HPDE6-E6E7 (cell line): ENCODE measurements at regions not wholly inside any gene's neighbourhood (a gene's known extent, or its start where the extent isn't known, plus 50 kb on each side); places are given as distances from the start of the nearest gene placed in this dataset.

Source experiments
- DNase-seq: peaks from one replicate; pipeline ENCODE4 v3.0.0; 2011; ENCODE audit warnings: missing footprints; ENCODE audit errors: extremely low spot score

- no peak for DNase-seq
Observed at GRCh38 chr1:224486801-224487583, 52.4 kb upstream of the WDR26 start.

GRCh38 chr1:224488806-224489499 lies 54.4 kb upstream of the WDR26 start:
- no peak for DNase-seq

- DNase-seq: no peak
Observed at GRCh38 chr1:224489534-224490365, 55.2 kb upstream of the WDR26 start.

- DNase-seq: no peak
Observed at GRCh38 chr1:224490549-224491537, 56.2 kb upstream of the WDR26 start.

- DNase-seq: no peak
Observed at GRCh38 chr1:224492015-224492414, 57.4 kb upstream of the WDR26 start.

GRCh38 chr1:224492632-224493031 lies 58.0 kb upstream of the WDR26 start:
- DNase-seq: no peak

- DNase-seq: no peak
Observed at GRCh38 chr1:224493269-224493668, 58.7 kb upstream of the WDR26 start.

- DNase-seq: no peak
Observed at GRCh38 chr1:224494343-224494742, 59.7 kb upstream of the WDR26 start.

- no peak for DNase-seq
Observed at GRCh38 chr1:224495866-224496265, 61.3 kb upstream of the WDR26 start.

GRCh38 chr1:224496826-224497225 lies 62.2 kb upstream of the WDR26 start:
- no peak for DNase-seq

- peak; percentile 92 for DNase-seq
Observed at GRCh38 chr1:224497714-224498573, 63.3 kb upstream of the WDR26 start.

GRCh38 chr1:224498574-224499170 lies 64.1 kb upstream of the WDR26 start:
- DNase-seq: peak; percentile 67

GRCh38 chr1:224499204-224499603 lies 64.6 kb upstream of the WDR26 start:
- DNase-seq: no peak

- no peak for DNase-seq
Observed at GRCh38 chr1:224500796-224501195, 66.2 kb upstream of the WDR26 start.

- no peak for DNase-seq
Observed at GRCh38 chr1:224501836-224502235, 67.2 kb upstream of the WDR26 start.

- DNase-seq: no peak
Observed at GRCh38 chr1:224502459-224503160, 68.0 kb upstream of the WDR26 start.

GRCh38 chr1:224503161-224504118 lies 68.8 kb upstream of the WDR26 start:
- peak; percentile 98 for DNase-seq
